ENCODE measurements at regions not wholly inside any gene's neighbourhood (a gene's known extent, or its start where the extent isn't known, plus 50 kb on each side); places are given as distances from the start of the nearest gene placed in this dataset.

DNA sequence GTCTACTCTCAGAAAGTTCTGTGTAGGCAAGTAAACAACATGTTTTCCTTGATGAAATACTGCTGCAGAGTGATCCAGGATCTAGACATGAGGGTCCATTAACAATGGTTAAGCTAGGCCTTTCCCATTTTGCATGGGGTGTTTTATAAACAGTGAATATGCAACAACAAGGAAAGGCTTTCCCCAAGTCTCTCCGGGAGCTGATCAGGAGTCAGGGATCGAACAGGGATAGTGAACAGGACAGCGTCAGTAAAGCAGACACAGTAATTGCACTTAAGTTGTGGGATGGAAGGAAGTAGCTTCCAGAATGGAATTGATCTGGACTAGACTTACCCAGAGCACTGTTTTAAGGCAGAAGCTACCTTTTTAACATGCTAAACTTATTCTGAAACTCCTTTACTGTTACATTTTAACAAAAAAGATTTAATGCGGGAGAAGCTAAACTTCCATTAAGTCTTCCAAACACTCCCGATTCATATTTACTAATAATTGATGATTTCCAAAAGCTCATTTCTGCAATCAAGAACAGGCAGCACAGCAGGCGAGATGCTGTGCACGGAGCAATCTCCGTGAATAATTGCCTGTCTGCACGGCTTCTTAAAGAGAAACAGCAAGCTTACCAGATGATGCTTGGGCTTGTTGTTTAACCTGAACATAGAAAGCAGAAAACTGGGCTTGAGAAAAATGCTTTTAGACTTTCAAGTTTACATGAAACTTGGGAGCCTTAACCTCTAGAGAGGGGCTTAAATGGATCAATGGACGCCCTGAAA is 50.3 kb upstream of the DOCK1 start:
- Mint-ChIP-seq H3K4me1 (peaks cover 0 to 2% (median 0%) of the 10 kb centered on the region in 7 donors), H3K27ac (no peak overlapping the region)

More for the DNA sequence above, 50.3 kb upstream of the DOCK1 start:
- no peak overlapping the region for H3K27ac ChIP-seq (ENCODE audit: low read depth, low read length)
- no peak overlapping the region for H3K4me3 ChIP-seq (ENCODE audit: low read length)
- peaks cover 0 to 11% (median 4%) of the 10 kb centered on the region in 11 donors for H3K9me3 Mint-ChIP-seq
- POLR2A ChIA-PET, result no interaction called here
- no peaks in the 10 kb centered on the region for H3K9me3 ChIP-seq (ENCODE audit: control insufficient read depth in 2 of 3, low read length in 3 of 3)
- ATAC-seq, result no peak
- no peaks in the 10 kb centered on the region for H3K4me1 ChIP-seq (ENCODE audit: control insufficient read depth in 2 of 2, insufficient read depth in 2 of 2, low read length in 2 of 2)
- peaks cover 0 to 10% (median 0%) of the 10 kb centered on the region in 5 donors for H3K27me3 Mint-ChIP-seq
- no peak overlapping the region for H3K4me3 Mint-ChIP-seq
- intact Hi-C loops (cut with micrococcal nuclease), result no loop called here
- no peaks in the 10 kb centered on the region for H3K27me3 ChIP-seq (ENCODE audit: control insufficient read depth in 2 of 2, insufficient read depth in 2 of 2, low read length in 2 of 2)
- H3K36me3 Mint-ChIP-seq, result peaks cover 0 to 5% (median 0%) of the 10 kb centered on the region in 5 donors
- CTCF ChIA-PET, result no interaction called here
- H3K36me3 ChIP-seq (ENCODE audit: control insufficient read depth in 2 of 3, insufficient read depth in 3 of 3, low read length in 3 of 3), result no peaks in the 10 kb centered on the region
- DNase-seq, result no peak

All from naive thymus-derived CD4-positive, alpha-beta T cell (primary cell).